ENCODE measurements at regions not wholly inside any gene's neighbourhood (a gene's known extent, or its start where the extent isn't known, plus 50 kb on each side); places are given as distances from the start of the nearest gene placed in this dataset.
A peak's percentile ranks its signal among the peaks of the same experiment; 100 is the strongest.
"Not testable (repeated sequence)": the region's sequence is repeated elsewhere in the genome, so short reads cannot be mapped to it uniquely, and the experiment has no call there.

GRCh38 chr2:168300460-168300859, 53.1 kb upstream of the STK39 start:
- DNase-seq: peak; percentile 31

GRCh38 chr2:168304024-168304681, 56.8 kb upstream of the STK39 start:
- DNase-seq: no peak

- no peak for DNase-seq
Measured at GRCh38 chr2:168307379-168307778, 60.0 kb upstream of the STK39 start.

- DNase-seq: no peak
Measured at GRCh38 chr2:168310580-168310979, 63.2 kb upstream of the STK39 start.

GRCh38 chr2:168311261-168311910, 64.0 kb upstream of the STK39 start:
- peak; percentile 78 for DNase-seq

GRCh38 chr2:168312036-168312822, 64.8 kb upstream of the STK39 start:
- peak; percentile 33 for DNase-seq

GRCh38 chr2:168314236-168314635, 66.8 kb upstream of the STK39 start:
- DNase-seq: no peak

GRCh38 chr2:168315331-168316072, 68.1 kb upstream of the STK39 start:
- no peak for DNase-seq

GRCh38 chr2:168316073-168316440, 68.7 kb upstream of the STK39 start:
- DNase-seq: no peak

GRCh38 chr2:168317282-168317681, 69.9 kb upstream of the STK39 start:
- no peak for DNase-seq

GRCh38 chr2:168320267-168320666, 72.9 kb upstream of the STK39 start:
- no peak for DNase-seq

- no peak for DNase-seq
Measured at GRCh38 chr2:168322325-168323007, 75.1 kb upstream of the STK39 start.

- DNase-seq: no peak
Measured at GRCh38 chr2:168323529-168324021, 76.2 kb upstream of the STK39 start.

GRCh38 chr2:168326572-168326971, 79.2 kb upstream of the STK39 start:
- no peak for DNase-seq

- DNase-seq: no peak
Measured at GRCh38 chr2:168327328-168327727, 79.9 kb upstream of the STK39 start.

GRCh38 chr2:168328421-168328820, 81.0 kb upstream of the STK39 start:
- no peak for DNase-seq

- DNase-seq: no peak
Measured at GRCh38 chr2:168330624-168331423, 83.4 kb upstream of the STK39 start.

GRCh38 chr2:168335254-168335653, 87.9 kb upstream of the STK39 start:
- not testable (repeated sequence) for DNase-seq

GRCh38 chr2:168336786-168337388, 89.5 kb upstream of the STK39 start:
- DNase-seq: no peak

GRCh38 chr2:168338292-168338691, 90.9 kb upstream of the STK39 start:
- DNase-seq: no peak

- no peak for DNase-seq
Measured at GRCh38 chr2:168338803-168339437, 91.5 kb upstream of the STK39 start.
